GM12878 (cell line): ENCODE measurements at regions not wholly inside any gene's neighbourhood (a gene's known extent, or its start where the extent isn't known, plus 50 kb on each side); places are given as distances from the start of the nearest gene placed in this dataset.

Source experiments
- ATAC-seq: fragments of 200-7000 bp; cut with Tn5 transposase; 3 replicates; pipeline ENCODE4 v1.9.1; 2020; ENCODE audit warnings: mild to moderate bottlenecking, moderate library complexity
- BruUV-seq: library from RNA; stranded (reverse); fragments of 400-500 nt; replicated peaks from 2 replicates; lab custom pipeline; 2021; lab: Mats Ljungman, UMichigan
- CTCF ChIA-PET: fragments of 300-600 bp; sonication (Branson Sonifier 250); formaldehyde crosslinking; extraction: SDS; loops from one replicate; lab custom pipeline; 2021; ENCODE audit warnings: inconsistent platforms; lab: Yijun Ruan, JAX
- POLR2A ChIA-PET: fragments of 350-600 bp; formaldehyde crosslinking; extraction: SDS; loops from one replicate; lab custom pipeline; 2021; ENCODE audit warnings: inconsistent platforms; lab: Charles Lee
- RAD21 ChIA-PET: fragments of 300-600 bp; sonication (Branson Sonifier 250); formaldehyde crosslinking; loops from one replicate; lab custom pipeline; 2023; ENCODE audit warnings: antibody characterized with exemption; ENCODE audit not compliant: unreplicated experiment; lab: Charles Lee
- SMC1A ChIA-PET: fragments of 300-600 bp; sonication (Branson Sonifier 250); formaldehyde crosslinking; loops from one replicate; lab custom pipeline; 2023; ENCODE audit not compliant: unreplicated experiment, uncharacterized antibody; lab: Charles Lee
- DNase-seq: peaks from one replicate; pipeline ENCODE4 v3.0.0-alpha.2; 2011; ENCODE audit warnings: low read depth, low spot score
- FAIRE-seq: peaks from 3 replicates; lab custom pipeline; 2011; peaks lifted over from hg19 to GRCh38; lab: Jason Lieb, UNC
- H2AFZ ChIP-seq: 2 replicates; pipeline ENCODE4 v1.6.0; 2011; ENCODE audit warnings: low read depth, low read length, control low read depth; ENCODE audit not compliant: control insufficient read depth
- H3K27ac ChIP-seq: 2 replicates; pipeline ENCODE4 v1.5.1; 2011; ENCODE audit warnings: control low read depth; ENCODE audit not compliant: control insufficient read depth, insufficient read depth
- H3K27me3 ChIP-seq, 2 experiments: replicated peaks in 1 of 2; 2 replicates each; pipeline versions ENCODE4 v1.6.0 to v1.6.1; 2011; ENCODE audit warnings: low read length in 1 of 2; ENCODE audit not compliant: control insufficient read depth in 2 of 2, insufficient read depth in 2 of 2
- H3K36me3 ChIP-seq, 2 experiments: 2 replicates each; pipeline ENCODE4 v1.5.1; 2011; ENCODE audit warnings: low read length in 1 of 2; ENCODE audit not compliant: control insufficient read depth in 2 of 2, insufficient read depth in 2 of 2
- H3K4me1 ChIP-seq: 2 replicates; pipeline ENCODE4 v1.6.1; 2011; ENCODE audit warnings: mild to moderate bottlenecking, low read length, moderate library complexity, mixed read lengths; ENCODE audit not compliant: control insufficient read depth, insufficient read depth
- H3K4me2 ChIP-seq: 2 replicates; pipeline ENCODE4 v1.6.0; 2011; ENCODE audit warnings: control low read depth; ENCODE audit not compliant: control insufficient read depth, insufficient read depth
- H3K4me3 ChIP-seq: fragments of 200-600 bp; sonication (generic); 2 replicates; pipeline ENCODE4 v1.5.1; 2016
- H3K79me2 ChIP-seq: 2 replicates; pipeline ENCODE4 v1.6.0; 2011; ENCODE audit warnings: low read length; ENCODE audit not compliant: control insufficient read depth, insufficient read depth
- H3K9ac ChIP-seq: 2 replicates; pipeline ENCODE4 v1.8.0; 2011; ENCODE audit warnings: low read length, control low read depth, mixed read lengths; ENCODE audit not compliant: control insufficient read depth, insufficient read depth
- H3K9me3 ChIP-seq: replicated peaks from 3 replicates; pipeline ENCODE4 v1.5.1; 2011; ENCODE audit warnings: mild to moderate bottlenecking, low read length; ENCODE audit not compliant: control insufficient read depth, insufficient read depth
- H4K20me1 ChIP-seq: 2 replicates; pipeline ENCODE4 v1.6.0; 2011; ENCODE audit not compliant: control insufficient read depth, insufficient read depth
- BCL11A ChIP-seq: IDR thresholded peaks from 2 replicates; pipeline ENCODE4 v1.6.1; 2011; ENCODE audit warnings: low read depth, low read length
- CEBPZ ChIP-seq: fragments of 150-350 bp; IDR thresholded peaks from 2 replicates; pipeline ENCODE4 v1.6.1; 2016; ENCODE audit warnings: low read depth, low read length
- EED ChIP-seq: sonication (generic); IDR thresholded peaks from 2 replicates; pipeline ENCODE4 v1.6.1; 2016; ENCODE audit warnings: antibody characterized with exemption, low read depth
- FOXM1 ChIP-seq: IDR thresholded peaks from 2 replicates; pipeline ENCODE4 v1.6.1; 2012; ENCODE audit warnings: low read depth, mild to moderate bottlenecking, inconsistent platforms, low read length, moderate library complexity
- MAX ChIP-seq: IDR thresholded peaks from 2 replicates; pipeline ENCODE4 v1.6.1; 2012; ENCODE audit warnings: low read depth, low read length, improper control_type of control experiment
- MYB ChIP-seq: fragments of 150-350 bp; IDR thresholded peaks from 2 replicates; pipeline ENCODE4 v1.6.1; 2014; ENCODE audit warnings: mild to moderate bottlenecking, low read depth, low read length, borderline replicate concordance
- NR2F1 ChIP-seq: fragments of 450-650 bp; conservative IDR thresholded peaks from 2 replicates; pipeline ENCODE4 v1.6.1; 2017; ENCODE audit warnings: mild to moderate bottlenecking
- RB1 ChIP-seq: fragments of 450-650 bp; formaldehyde crosslinking; IDR thresholded peaks from 2 replicates; pipeline ENCODE4 v1.6.1; 2017; ENCODE audit warnings: mild to moderate bottlenecking, borderline replicate concordance
- SMARCA5 ChIP-seq: fragments of 450-650 bp; IDR thresholded peaks from 2 replicates; pipeline ENCODE4 v1.6.1; 2017; ENCODE audit warnings: mild to moderate bottlenecking
- STAT1 ChIP-seq: fragments of 450-650 bp; conservative IDR thresholded peaks from 2 replicates; pipeline ENCODE4 v1.6.1; 2014; ENCODE audit warnings: antibody characterized with exemption, mild to moderate bottlenecking
- SUPT20H ChIP-seq: IDR thresholded peaks from 2 replicates; pipeline ENCODE4 v1.6.1; 2011; ENCODE audit warnings: low read depth, mild to moderate bottlenecking, low read length, moderate library complexity, borderline replicate concordance; ENCODE audit not compliant: control insufficient read depth
- YY1 ChIP-seq: IDR thresholded peaks from 2 replicates; pipeline ENCODE4 v1.6.1; 2011; ENCODE audit warnings: low read depth, mild to moderate bottlenecking, low read length
- ZNF274 ChIP-seq: IDR thresholded peaks from one replicate; pipeline ENCODE4 v1.8.0; 2011; ENCODE audit not compliant: insufficient read length, insufficient read depth
- ZZZ3 ChIP-seq: IDR thresholded peaks from 2 replicates; pipeline ENCODE4 v1.6.1; 2011; ENCODE audit warnings: low read depth; ENCODE audit not compliant: control insufficient read depth, insufficient read length
- WGBS: methylation state at CpG from one replicate; pipeline ENCODE4 v1.1.6; 2016; ENCODE audit warnings: low lambda C conversion rate; ENCODE audit not compliant: insufficient replicate concordance, insufficient coverage; ENCODE audit errors: missing lambda C conversion rate; 5-methylcytosine and 5-hydroxymethylcytosine counted together
- in situ Hi-C: fragments of 300-500 bp; cut with MboI; formaldehyde crosslinking; loops from 9 replicates; pipeline ENCODE4 v1.14.3; 2018; ENCODE audit warnings: mixed read lengths
- intact Hi-C: fragments of 100-400 bp; cut with micrococcal nuclease; formaldehyde crosslinking; loops from one replicate; pipeline ENCODE4 v1.14.2; 2022; ENCODE audit not compliant: unreplicated experiment

GRCh38 chr1:164948101-164948500 is 389.1 kb downstream of the PBX1 start:
- in situ Hi-C loops (no loop called here), intact Hi-C loops (no loop called here)
- POLR2A ChIA-PET, result no interaction called here
- H3K4me2 ChIP-seq, result no peak overlapping the region
- no peaks in the 10 kb centered on the region for H3K79me2 ChIP-seq
- H3K9ac ChIP-seq, result no peak overlapping the region
- RAD21 ChIA-PET, result no interaction called here
- no peak overlapping the region for H3K27ac ChIP-seq
- WGBS, result 20% methylated on average over 1 of the region's 1 CpG
- no peaks in the 10 kb centered on the region for H4K20me1 ChIP-seq
- SMC1A ChIA-PET, result no interaction called here
- ATAC-seq (no peak), FAIRE-seq (no peak), DNase-seq (no peak)
- no peaks in the 10 kb centered on the region for H3K36me3 ChIP-seq
- CTCF ChIA-PET, result interaction anchor here (1.0 kb wide), 1 partner anchor 274 kb away, joined by 3 read pairs; no protein-coding TSS in a partner anchor
- H2AFZ ChIP-seq, result no peak overlapping the region
- TF ChIP-seq SMARCA5, result no peak
- TF ChIP-seq ZNF274, result no peak
- TF ChIP-seq RB1, result no peak
- no peak for TF ChIP-seq MYB
- TF ChIP-seq YY1, result no peak
- TF ChIP-seq CEBPZ, result no peak
- TF ChIP-seq MAX, result no peak
- TF ChIP-seq FOXM1, result no peak
- no peak for TF ChIP-seq BCL11A
- no peak for TF ChIP-seq STAT1
- no peak for TF ChIP-seq EED
- no peak for TF ChIP-seq NR2F1
- no peak for TF ChIP-seq ZZZ3
- no peak for TF ChIP-seq SUPT20H
- no peaks in the 10 kb centered on the region for H3K27me3 ChIP-seq
- H3K4me1 ChIP-seq, result no peaks in the 10 kb centered on the region
- no TSS peak for BruUV-seq
- H3K4me3 ChIP-seq, result no peak overlapping the region
- H3K9me3 ChIP-seq, result no peaks in the 10 kb centered on the region; the same call in 2 of the 3 replicates
